Activated T-cell treated with anti-CD3 and anti-CD28 coated beads, Interleukin-2, amount 50 U/mL, for 4 hours (primary cell): ENCODE measurements at regions not wholly inside any gene's neighbourhood (a gene's known extent, or its start where the extent isn't known, plus 50 kb on each side); places are given as distances from the start of the nearest gene placed in this dataset.
"Not testable (repeated sequence)": the region's sequence is repeated elsewhere in the genome, so short reads cannot be mapped to it uniquely, and the experiment has no call there.

ENCODE experiments used
- ATAC-seq, 2 donors: fragments of 200-7000 bp; cut with Tn5 transposase; one replicate each; pipeline ENCODE4 v1.10.0; 2021
- DNase-seq: peaks from one replicate; pipeline ENCODE4 v3.0.0-alpha.2; 2020
- H3K27me3 Mint-ChIP-seq: one replicate; pipeline ENCODE4 v1.8.0; 2021; ENCODE audit warnings: low read depth, mixed read lengths
- H3K36me3 Mint-ChIP-seq: one replicate; pipeline ENCODE4 v1.8.0; 2022; ENCODE audit warnings: mixed read lengths; ENCODE audit not compliant: insufficient read depth
- H3K4me1 Mint-ChIP-seq: one replicate; pipeline ENCODE4 v1.8.0; 2021; ENCODE audit warnings: low read depth, mixed read lengths
- H3K4me3 Mint-ChIP-seq: one replicate; pipeline ENCODE4 v1.8.0; 2021; ENCODE audit warnings: mild to moderate bottlenecking, moderate library complexity, mixed read lengths
- H3K9me3 Mint-ChIP-seq: one replicate; pipeline ENCODE4 v1.8.0; 2021; ENCODE audit warnings: mixed read lengths

DNA sequence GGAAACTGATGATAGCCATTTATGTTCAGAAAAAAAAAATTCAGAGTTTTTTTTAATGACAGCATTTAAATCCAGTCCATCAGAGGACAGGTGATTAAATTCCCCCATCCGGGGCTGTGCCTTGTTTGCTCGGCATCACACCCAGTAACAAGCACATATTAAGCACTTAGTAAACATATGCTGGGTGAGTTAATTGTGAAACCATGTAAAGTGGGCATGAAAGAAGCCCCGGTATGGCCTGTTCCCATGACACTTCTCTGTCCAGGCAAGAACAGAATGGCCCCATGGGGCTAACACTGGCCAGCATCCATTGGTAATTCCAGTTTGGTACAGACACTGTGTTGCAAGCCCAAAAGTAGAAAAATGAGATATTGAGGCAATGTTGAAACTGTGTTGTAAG is 220.8 kb upstream of the RNF32 start:
- Mint-ChIP-seq H3K9me3 (peaks cover 5% of the 10 kb centered on the region), H3K27me3 (peaks cover 17% of the 10 kb centered on the region), H3K36me3 (no peaks in the 10 kb centered on the region), H3K4me3 (no peak overlapping the region), H3K4me1 (no peaks in the 10 kb centered on the region)
- DNase-seq (no peak), ATAC-seq (no peak)

DNA sequence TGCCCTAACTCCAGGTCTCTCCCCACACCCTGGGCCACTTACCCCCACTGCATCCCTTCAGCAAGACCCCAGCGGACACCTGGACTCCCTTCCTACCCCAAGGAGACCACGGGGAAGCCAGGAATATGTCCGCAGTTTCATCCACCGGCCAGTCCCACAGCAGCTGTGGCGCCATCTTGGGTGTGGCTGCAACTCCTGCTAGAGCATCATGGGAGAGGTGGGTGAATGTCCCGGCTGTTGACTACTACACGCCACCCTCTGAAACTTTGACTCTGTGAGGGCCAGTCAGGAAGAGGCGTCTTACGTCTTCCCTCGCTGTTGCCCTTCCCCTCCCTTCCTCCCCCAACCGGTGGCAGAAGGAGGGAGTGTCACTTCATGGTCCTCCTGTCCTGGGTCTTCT is 238.3 kb upstream of the RNF32 start:
- H3K36me3 Mint-ChIP-seq, result no peaks in the 10 kb centered on the region
- DNase-seq, result no peak
- no peak for ATAC-seq
- no peaks in the 10 kb centered on the region for H3K4me1 Mint-ChIP-seq
- H3K27me3 Mint-ChIP-seq, result peaks cover 4% of the 10 kb centered on the region
- no peak overlapping the region for H3K4me3 Mint-ChIP-seq
- no peaks in the 10 kb centered on the region for H3K9me3 Mint-ChIP-seq

DNA sequence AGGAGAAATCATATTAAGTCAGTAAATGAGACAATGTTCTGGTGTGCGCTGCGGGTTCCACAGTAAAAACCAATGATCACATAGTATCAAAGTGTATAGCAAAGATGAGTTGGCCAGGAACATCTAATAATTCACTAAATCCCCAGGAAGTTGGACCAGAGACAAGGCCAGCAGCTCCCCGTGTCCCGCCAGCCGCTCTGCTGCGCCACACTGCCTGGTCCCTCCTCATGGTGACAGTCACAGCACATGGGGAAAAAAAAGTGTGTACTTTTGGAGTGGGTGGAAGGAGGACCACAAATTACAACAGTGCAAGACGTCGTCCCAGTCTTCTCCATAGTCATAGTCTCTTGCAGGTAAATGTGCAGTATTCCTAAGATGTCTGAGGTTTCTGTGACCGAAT is 239.0 kb upstream of the RNF32 start:
- H3K4me3 Mint-ChIP-seq, result no peak overlapping the region
- H3K27me3 Mint-ChIP-seq, result peaks cover 8% of the 10 kb centered on the region
- no peak for ATAC-seq
- no peaks in the 10 kb centered on the region for H3K4me1 Mint-ChIP-seq
- no peaks in the 10 kb centered on the region for H3K36me3 Mint-ChIP-seq
- H3K9me3 Mint-ChIP-seq, result no peaks in the 10 kb centered on the region
- no peak for DNase-seq

DNA sequence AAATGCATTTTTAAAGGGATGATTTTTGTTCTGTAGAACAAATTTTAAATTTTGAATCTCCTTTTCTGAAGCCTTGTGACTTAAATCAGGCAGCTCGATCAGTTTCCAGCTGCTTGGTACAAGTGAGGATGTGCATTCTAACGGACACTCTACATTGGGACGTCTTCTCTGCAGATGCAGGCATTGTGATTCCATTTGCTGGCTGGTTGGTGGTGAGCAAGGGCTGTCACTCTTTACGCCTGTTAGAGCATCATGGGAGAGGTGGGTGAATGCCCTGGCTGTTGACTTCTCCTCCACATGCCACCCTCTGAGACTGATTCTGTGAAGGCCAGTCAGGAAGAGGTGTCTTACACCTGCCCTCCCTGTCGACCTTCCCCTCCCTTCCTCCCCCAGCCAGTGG is 240.5 kb upstream of the RNF32 start:
- Mint-ChIP-seq H3K9me3 (no peaks in the 10 kb centered on the region), H3K4me1 (no peaks in the 10 kb centered on the region), H3K36me3 (no peaks in the 10 kb centered on the region), H3K4me3 (no peak overlapping the region), H3K27me3 (peaks cover 8% of the 10 kb centered on the region)
- DNase-seq, result no peak
- ATAC-seq, result no peak

DNA sequence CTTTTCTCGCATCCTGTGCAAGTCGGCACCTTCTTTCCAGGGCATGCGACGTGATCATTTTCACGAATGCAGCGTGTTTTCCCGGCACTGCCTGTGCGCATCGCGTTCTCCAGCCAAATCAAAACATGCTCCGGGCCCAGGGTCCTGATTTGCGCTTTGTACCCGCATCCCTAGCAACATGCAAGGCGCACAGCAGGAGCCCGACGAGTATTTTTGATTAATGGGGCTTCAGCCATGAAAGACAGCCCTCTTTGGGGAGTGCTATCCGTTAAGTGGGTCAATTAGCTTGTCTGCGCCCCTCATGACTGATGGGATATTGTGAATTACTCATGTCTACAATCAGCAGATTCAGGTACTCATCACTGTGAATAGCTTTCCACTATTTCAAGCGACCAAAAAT is 243.3 kb upstream of the RNF32 start:
- Mint-ChIP-seq H3K27me3 (peaks cover 6% of the 10 kb centered on the region), H3K4me3 (no peak overlapping the region), H3K36me3 (no peaks in the 10 kb centered on the region), H3K4me1 (no peaks in the 10 kb centered on the region), H3K9me3 (no peaks in the 10 kb centered on the region)
- DNase-seq, result no peak
- no peak for ATAC-seq

DNA sequence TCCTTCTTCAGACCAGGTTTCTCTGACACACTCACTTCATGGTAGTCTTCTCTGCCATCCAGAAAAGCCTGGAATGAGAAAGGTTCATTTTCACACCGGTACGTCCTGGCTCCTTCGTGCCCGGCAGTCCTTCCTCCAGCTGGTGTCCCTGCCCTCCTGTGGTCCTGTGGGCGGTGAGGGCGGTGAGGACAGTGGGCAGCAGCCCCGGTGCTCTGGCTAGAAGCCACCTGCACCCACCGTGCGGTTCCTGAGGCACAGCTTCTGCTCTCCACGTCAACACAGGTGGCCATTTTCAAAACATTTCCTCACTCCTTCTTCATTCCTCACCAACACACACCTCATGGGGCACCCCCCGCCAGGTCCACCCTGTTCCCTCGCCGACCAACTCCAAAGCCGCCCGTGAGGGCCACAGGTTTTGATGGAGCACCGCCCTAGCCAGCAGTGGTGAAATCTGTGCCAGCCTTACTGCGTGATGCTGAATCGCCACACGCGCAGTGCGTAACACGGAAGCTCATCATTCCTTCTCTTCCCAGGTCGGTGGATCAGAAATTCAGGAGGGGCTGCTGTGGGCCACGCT is 251.4 kb upstream of the RNF32 start:
- H3K36me3 Mint-ChIP-seq, result no peaks in the 10 kb centered on the region
- ATAC-seq (no peak), DNase-seq (no peak)
- H3K4me1 Mint-ChIP-seq, result no peaks in the 10 kb centered on the region
- peaks cover 8% of the 10 kb centered on the region for H3K9me3 Mint-ChIP-seq
- H3K4me3 Mint-ChIP-seq, result no peak overlapping the region
- H3K27me3 Mint-ChIP-seq, result peaks cover 2% of the 10 kb centered on the region

DNA sequence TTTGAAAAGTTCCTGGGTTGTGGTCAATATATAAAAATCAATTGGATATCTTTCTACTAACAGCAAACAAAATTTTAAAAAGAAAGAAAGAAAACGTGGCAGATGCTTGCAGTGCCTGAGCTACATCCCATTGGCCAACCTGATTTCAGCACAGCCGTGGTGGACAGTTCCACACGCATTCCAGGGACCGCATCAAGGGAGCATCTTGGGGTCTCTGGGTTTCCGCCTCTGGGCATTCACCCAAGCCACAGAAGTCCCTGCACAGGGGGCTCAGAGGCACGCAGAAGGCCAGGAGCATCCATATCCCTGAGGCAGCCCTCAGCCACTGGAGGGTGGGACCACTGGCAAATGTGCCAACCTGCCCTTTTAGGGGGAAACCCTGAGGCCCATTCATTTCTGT is 254.5 kb upstream of the RNF32 start:
- no peaks in the 10 kb centered on the region for H3K4me1 Mint-ChIP-seq
- H3K4me3 Mint-ChIP-seq, result no peak overlapping the region
- ATAC-seq (no peak), DNase-seq (no peak)
- H3K9me3 Mint-ChIP-seq, result no peaks in the 10 kb centered on the region
- H3K36me3 Mint-ChIP-seq, result no peaks in the 10 kb centered on the region
- peaks cover 6% of the 10 kb centered on the region for H3K27me3 Mint-ChIP-seq

DNA sequence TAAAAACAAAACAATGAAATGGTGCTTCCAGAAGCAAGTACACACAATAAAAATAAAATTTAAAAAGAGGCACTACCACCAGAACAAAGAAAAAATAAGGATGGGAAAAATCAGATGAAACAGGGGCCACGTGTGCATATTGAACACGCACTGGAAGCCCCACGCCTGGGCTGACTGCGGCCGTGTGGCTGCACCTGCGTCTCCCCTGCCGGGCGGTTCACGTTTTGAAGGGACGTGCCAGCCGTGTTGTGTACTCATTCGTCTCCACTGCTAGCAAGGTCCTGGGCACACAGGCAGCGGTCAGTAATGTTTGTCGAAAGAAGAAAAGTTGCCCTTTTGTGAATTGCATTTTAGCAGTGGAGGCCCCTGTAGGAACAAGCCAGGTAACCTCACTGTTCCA is 255.9 kb upstream of the RNF32 start:
- H3K4me1 Mint-ChIP-seq, result no peaks in the 10 kb centered on the region
- H3K27me3 Mint-ChIP-seq, result peaks cover 6% of the 10 kb centered on the region
- no peaks in the 10 kb centered on the region for H3K9me3 Mint-ChIP-seq
- H3K4me3 Mint-ChIP-seq, result no peak overlapping the region
- DNase-seq, result no peak
- no peaks in the 10 kb centered on the region for H3K36me3 Mint-ChIP-seq
- ATAC-seq, result no peak

DNA sequence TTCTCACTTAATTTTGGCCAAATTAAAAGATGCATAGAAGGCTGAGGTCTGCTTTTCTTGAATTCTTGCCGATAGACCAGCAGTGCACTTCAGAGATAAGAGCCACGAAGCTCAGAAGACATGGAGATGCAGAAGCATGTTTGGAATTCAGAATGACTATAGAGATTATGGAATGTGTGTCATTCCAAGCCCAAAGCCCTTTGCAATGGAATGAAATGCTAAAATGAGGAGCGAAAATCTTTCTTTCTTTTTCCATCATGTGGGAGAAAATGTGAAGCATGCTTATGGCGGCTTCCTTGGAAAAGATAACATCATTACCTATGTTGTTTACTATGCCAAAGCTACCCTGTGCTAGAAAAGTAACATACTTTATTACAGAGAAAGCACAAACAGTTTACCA is 257.0 kb upstream of the RNF32 start:
- Mint-ChIP-seq H3K27me3 (peaks cover 8% of the 10 kb centered on the region), H3K4me3 (no peak overlapping the region), H3K36me3 (no peaks in the 10 kb centered on the region), H3K9me3 (no peaks in the 10 kb centered on the region), H3K4me1 (no peaks in the 10 kb centered on the region)
- no peak for DNase-seq
- ATAC-seq, result no peak

DNA sequence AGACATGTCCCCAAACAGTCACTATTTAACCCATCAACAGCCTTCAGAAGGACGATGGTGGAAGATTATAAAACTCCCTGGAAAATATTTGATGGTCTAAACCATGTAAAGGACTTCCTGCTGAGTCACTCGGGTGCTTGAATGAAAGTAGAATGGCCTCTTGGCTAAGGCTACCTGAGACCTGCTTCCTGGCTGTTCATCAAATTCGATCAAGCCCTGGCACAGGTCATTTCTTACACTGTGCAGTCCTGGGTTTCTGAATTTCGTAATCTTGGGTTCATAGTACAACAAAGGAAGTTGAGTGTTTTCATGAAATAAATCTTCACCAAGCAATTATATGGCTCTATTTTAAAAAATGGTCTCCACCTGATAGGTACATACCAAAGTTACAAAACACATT is 260.3 kb upstream of the RNF32 start:
- Mint-ChIP-seq H3K9me3 (no peaks in the 10 kb centered on the region), H3K4me1 (no peaks in the 10 kb centered on the region), H3K27me3 (peaks cover 17% of the 10 kb centered on the region), H3K36me3 (no peaks in the 10 kb centered on the region), H3K4me3 (no peak overlapping the region)
- no peak for ATAC-seq
- no peak for DNase-seq

DNA sequence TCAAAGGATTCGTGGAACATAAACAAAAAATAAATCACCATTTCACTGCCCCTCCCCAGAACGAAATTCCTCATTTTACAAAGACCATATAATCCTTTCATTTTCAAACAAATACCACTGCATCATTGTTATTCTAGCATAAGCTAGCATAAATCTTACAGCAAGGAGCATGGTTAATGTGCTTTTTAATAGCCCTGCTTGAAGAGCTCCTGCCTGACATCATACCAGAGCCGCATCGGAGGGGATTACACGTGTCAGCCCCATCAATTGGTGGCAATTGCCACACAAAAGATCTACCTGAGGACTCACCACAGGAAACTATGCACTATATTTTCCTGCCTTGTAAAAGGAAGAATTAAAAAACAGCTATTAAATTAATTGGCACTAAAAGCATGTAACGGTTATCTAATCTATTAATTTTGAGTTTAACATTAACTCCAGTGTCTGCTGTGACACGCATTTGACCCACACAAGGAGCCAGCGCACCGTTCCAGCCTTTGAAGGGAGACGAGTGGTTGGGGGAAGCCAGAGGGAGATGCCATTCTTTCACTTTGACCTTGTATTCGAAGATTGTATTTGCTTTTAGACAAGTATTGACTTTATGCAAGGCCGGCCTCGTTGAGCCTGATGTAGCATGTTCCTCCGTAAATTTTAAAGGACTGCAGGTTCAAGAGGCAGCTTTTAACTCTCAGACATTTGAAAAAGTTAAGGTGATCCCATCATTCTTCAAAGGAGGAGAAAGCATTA is 261.1 kb upstream of the RNF32 start:
- Mint-ChIP-seq H3K4me1 (no peaks in the 10 kb centered on the region), H3K4me3 (no peak overlapping the region), H3K9me3 (no peaks in the 10 kb centered on the region), H3K27me3 (peaks cover 17% of the 10 kb centered on the region), H3K36me3 (no peaks in the 10 kb centered on the region)
- ATAC-seq (no peak), DNase-seq (no peak)

DNA sequence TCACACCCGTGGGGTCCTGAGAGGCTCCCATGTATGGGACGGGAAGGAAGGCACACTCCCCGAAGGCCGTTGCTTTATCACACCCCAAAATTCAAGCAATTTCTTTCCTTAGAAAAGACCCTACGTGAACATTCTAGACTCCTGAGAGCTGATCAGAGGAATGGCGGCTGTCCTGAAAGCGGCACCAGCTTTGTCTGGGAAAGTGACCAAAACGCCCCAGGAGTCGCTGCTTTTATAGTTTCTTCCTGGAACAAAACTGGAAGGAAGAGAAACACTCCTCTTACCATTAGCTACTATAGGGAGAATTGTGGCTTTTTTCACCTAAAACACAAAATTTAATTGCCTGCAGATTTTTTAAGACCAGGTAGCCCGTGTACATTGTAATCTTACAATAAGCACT is 261.8 kb upstream of the RNF32 start:
- no peaks in the 10 kb centered on the region for H3K4me1 Mint-ChIP-seq
- H3K27me3 Mint-ChIP-seq, result peaks cover 17% of the 10 kb centered on the region
- no peaks in the 10 kb centered on the region for H3K9me3 Mint-ChIP-seq
- H3K4me3 Mint-ChIP-seq, result no peak overlapping the region
- no peak for DNase-seq
- no peaks in the 10 kb centered on the region for H3K36me3 Mint-ChIP-seq
- ATAC-seq, result no peak

DNA sequence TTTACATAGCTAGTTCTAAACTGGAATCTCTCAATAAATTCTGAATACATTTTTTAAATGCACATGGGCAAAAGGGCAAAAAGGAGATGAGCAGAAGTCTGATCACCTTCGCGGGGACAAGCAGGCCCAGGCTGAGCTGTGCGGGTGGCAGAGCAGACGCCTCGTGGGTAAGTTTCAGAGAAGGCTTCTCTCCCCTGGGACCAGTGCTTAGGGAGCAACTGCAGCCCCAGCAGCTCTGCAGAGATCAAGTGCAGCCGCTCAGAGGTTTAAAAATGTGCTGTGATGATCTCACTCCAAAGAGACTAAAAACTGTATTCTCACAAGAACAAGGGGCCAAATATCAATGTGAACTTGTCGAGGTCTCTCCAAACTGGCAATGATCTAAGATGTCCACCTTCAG is 264.3 kb upstream of the RNF32 start:
- Mint-ChIP-seq H3K4me1 (no peaks in the 10 kb centered on the region), H3K27me3 (peaks cover 11% of the 10 kb centered on the region), H3K4me3 (no peak overlapping the region), H3K36me3 (no peaks in the 10 kb centered on the region), H3K9me3 (peaks cover 4% of the 10 kb centered on the region)
- DNase-seq, result no peak
- ATAC-seq, result no peak

DNA sequence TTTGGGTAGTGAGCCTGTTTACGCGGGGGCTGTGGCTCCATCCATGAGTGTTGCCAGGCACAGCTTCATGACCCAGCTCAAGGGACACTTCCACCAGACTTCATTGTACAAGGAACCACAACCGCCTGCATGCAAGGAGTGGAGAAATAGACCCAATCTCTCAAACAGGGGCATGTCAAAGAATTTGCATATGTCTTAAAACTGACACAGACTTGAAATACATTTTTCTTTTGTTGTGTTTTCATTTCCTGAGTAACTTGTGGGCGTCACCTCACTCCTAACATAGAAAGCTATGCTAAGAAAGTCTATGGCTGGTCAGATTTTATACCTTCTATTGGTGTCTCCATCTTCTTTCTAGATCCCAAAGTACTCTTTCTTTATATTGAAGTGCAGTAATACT is 266.2 kb upstream of the RNF32 start:
- H3K4me3 Mint-ChIP-seq, result no peak overlapping the region
- H3K4me1 Mint-ChIP-seq, result no peaks in the 10 kb centered on the region
- ATAC-seq (no peak), DNase-seq (no peak)
- H3K9me3 Mint-ChIP-seq, result peaks cover 7% of the 10 kb centered on the region
- peaks cover 11% of the 10 kb centered on the region for H3K27me3 Mint-ChIP-seq
- H3K36me3 Mint-ChIP-seq, result no peaks in the 10 kb centered on the region

DNA sequence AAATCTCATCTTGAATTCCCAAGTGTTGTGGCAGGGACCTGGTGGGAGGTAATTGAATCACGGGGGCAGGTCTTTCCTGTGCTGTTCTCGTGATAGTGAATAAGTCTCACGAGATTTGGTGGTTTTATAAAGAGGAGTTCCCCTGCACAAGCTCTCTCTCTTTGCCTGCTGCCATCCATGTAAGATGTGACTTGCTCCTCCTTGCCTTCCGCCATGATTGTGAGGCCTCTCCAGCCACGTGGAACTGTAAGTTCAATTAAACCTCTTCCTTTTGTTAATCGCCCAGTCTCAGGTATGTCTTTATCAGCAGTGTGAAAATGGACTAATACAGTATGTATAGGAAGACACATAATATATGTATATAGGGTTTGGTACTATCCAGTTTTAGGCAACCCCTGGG is 270.6 kb upstream of the RNF32 start:
- H3K9me3 Mint-ChIP-seq, result peaks cover 10% of the 10 kb centered on the region
- not testable (repeated sequence) for H3K27me3 Mint-ChIP-seq, H3K4me1 Mint-ChIP-seq, ATAC-seq, H3K4me3 Mint-ChIP-seq, H3K36me3 Mint-ChIP-seq, DNase-seq
